ENCODE measurements at regions not wholly inside any gene's neighbourhood (a gene's known extent, or its start where the extent isn't known, plus 50 kb on each side); places are given as distances from the start of the nearest gene placed in this dataset.

DNA sequence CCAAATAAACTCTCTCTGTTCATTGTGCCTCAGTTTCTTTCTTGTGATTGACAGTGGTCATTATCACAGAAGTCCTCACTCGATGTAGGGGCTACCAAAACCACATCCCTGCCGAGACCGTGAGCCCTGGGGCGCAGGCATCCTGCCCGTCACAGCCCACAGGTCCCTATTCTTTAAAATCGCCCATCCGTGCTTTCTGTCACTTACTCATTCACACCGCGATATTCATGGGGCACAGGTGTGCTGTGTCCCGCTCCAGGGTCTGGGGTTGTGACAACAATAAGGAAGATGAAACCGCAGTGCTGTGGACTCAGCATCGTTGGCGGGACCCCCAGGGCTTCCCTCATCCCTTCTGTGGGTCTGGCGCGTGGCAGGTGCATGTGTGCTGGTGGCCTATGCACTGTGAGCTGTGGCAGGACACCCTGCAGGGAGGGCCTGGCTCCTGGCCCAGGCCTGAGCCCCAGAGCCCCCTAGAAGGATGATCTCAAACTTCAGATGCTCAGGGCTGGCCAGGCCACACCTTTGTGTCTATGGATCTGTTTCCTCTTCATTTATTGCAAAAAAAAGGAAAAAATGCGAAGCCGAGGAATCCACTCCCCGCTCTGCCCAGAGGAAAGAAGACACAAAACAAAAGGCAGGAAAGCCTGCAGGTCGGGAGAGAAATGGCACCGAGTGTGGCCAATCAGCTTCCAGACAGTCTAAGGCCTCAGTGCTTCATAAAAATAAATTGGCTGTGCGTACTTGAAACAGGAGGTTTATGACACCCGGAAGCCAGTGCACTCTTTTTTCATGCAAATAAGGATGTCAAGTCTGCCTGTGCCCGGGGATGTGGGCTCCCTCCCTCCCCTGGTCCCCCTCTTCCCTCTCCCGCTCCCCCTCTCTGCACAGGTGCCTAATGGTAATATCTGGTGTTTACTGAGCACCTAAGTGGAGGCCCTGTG is 109.5 kb upstream of the ADRA2C start:
- no peak for TF ChIP-seq CTCF (conservative IDR thresholded peaks at IDR 0.05)
- no peaks in the 10 kb centered on the region for H3K36me3 Mint-ChIP-seq (ENCODE audit: low read depth)
- DNase-seq (ENCODE audit: low read depth, low spot score) = no peak
- peaks cover 3% of the 10 kb centered on the region for H3K27me3 Mint-ChIP-seq (ENCODE audit: low read depth)
- peaks cover 31% of the 10 kb centered on the region for H3K4me1 Mint-ChIP-seq
- no peaks in the 10 kb centered on the region for H3K9me3 Mint-ChIP-seq
- H3K4me3 Mint-ChIP-seq = no peak overlapping the region
- no peak overlapping the region for H3K27ac Mint-ChIP-seq (ENCODE audit: unreplicated experiment)

DNA sequence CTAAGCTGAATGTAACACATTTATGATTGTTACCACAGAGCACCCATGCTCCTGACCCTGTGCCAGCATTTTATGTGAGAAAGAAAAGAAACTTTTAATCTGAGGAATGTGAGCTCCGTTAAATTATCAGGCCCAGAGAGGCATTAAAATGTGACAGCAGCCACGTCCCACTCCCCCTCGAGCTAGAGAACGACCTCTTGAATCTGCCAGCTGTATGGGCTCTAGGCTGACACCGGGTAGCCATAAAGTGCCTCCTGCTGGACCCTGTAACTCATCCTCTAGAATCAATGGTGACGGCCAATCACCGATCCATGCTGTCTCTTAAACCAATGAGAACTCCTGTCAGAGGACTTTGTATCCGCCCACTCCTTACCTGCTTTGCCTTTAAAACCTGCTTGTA is 110.2 kb upstream of the ADRA2C start:
- no peak for DNase-seq (ENCODE audit: low read depth, low spot score)
- Mint-ChIP-seq H3K4me1 (peaks cover 31% of the 10 kb centered on the region), H3K27ac (ENCODE audit: unreplicated experiment) (no peak overlapping the region), H3K9me3 (no peaks in the 10 kb centered on the region), H3K36me3 (ENCODE audit: low read depth) (no peaks in the 10 kb centered on the region), H3K4me3 (no peak overlapping the region), H3K27me3 (ENCODE audit: low read depth) (peaks cover 3% of the 10 kb centered on the region)
- no peak for TF ChIP-seq CTCF (conservative IDR thresholded peaks at IDR 0.05)

DNA sequence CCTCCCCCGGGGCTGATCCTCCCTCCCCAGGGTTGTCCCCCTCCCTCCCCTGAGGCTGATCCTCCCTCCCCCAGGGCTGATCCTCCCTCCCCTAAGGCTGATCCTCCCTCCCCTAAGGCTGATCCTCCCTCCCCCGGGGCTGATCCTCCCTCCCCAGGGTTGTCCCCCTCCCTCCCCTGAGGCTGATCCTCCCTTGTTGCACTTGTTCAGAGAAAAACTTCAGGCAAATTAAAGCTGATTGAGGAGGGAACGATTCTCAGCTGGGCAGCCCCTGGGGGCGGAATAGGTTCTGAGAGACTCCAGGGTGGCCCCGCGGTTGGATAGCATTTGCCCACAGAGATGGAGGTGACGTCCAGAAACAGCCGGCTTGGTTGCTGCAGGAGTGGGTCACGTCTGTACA is 110.7 kb upstream of the ADRA2C start:
- H3K4me1 Mint-ChIP-seq = peaks cover 28% of the 10 kb centered on the region

DNA sequence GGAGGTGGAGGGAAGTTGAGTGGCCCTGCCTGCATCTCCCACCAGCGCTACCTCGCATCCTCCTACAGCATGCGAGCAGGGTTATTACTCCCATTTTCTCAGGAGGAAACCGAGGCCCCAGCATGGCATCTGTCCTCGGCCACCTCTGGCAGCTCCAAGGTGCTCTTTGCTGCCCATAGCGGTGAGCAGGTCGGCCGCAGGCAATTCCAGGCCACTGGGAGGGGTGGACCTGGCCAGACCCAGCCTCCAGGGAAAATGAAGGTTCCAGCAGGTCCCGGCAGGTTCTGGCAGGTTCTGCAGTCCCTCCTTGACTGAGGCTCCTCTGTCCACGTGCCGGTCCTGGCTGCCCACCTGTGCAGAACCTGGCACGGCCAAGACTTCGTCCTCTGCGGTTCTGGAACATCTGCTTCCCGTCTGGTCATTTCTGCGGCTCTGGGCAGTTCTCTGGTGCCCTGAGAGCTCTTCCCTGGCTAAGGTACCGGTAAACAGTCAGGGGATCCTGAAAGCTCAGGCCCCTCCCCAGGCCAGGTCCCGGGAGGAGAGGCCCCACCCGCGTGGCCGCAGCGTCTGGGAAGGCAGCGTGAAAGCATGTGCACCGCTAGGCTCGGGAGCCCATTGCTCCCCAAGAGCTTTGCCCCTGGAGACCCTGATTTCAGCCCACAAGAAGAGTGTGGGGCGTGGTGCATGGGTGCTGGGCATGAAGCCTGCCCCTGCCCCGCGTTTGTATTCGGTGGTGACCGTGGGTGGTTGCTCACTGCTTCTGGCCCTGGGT is 112.0 kb upstream of the ADRA2C start:
- Mint-ChIP-seq H3K27me3 (ENCODE audit: low read depth) (peaks cover 6% of the 10 kb centered on the region), H3K4me3 (no peak overlapping the region), H3K9me3 (no peaks in the 10 kb centered on the region), H3K27ac (ENCODE audit: unreplicated experiment) (no peak overlapping the region), H3K4me1 (peaks cover 26% of the 10 kb centered on the region), H3K36me3 (ENCODE audit: low read depth) (no peaks in the 10 kb centered on the region)
- TF ChIP-seq CTCF (conservative IDR thresholded peaks at IDR 0.05) = no peak
- no peak for DNase-seq (ENCODE audit: low read depth, low spot score)

More for the DNA sequence above, 110.7 kb upstream of the ADRA2C start:
- Mint-ChIP-seq H3K9me3 (no peaks in the 10 kb centered on the region), H3K27me3 (ENCODE audit: low read depth) (peaks cover 4% of the 10 kb centered on the region), H3K4me3 (no peak overlapping the region), H3K36me3 (ENCODE audit: low read depth) (no peaks in the 10 kb centered on the region), H3K27ac (ENCODE audit: unreplicated experiment) (no peak overlapping the region)
- no peak for TF ChIP-seq CTCF (conservative IDR thresholded peaks at IDR 0.05)
- no peak for DNase-seq (ENCODE audit: low read depth, low spot score)

DNA sequence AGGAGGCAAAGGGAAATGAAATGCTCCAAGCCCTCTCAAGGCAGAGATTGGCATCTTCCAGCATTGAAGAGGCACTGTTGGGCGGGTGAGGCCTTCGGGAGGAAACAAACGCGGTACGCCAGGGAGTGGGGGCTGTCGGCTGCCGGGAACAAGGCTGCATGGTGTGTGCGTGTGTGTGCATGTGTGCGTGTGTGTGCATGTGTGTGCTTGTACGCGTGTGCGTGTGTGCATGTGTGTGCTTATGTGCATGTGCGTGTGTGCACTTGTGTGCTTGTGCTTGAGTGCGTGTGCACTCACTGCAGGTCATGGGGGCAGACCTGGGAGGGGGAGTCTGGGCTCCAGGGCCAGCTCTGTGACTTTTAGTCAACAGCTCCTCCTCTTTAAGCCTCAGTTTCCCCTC is 113.6 kb upstream of the ADRA2C start:
- Mint-ChIP-seq H3K9me3 (no peaks in the 10 kb centered on the region), H3K4me1 (peaks cover 26% of the 10 kb centered on the region), H3K4me3 (no peak overlapping the region), H3K27ac (ENCODE audit: unreplicated experiment) (no peak overlapping the region), H3K36me3 (ENCODE audit: low read depth) (no peaks in the 10 kb centered on the region), H3K27me3 (ENCODE audit: low read depth) (peaks cover 8% of the 10 kb centered on the region)
- no peak for TF ChIP-seq CTCF (conservative IDR thresholded peaks at IDR 0.05)
- DNase-seq (ENCODE audit: low read depth, low spot score) = no peak

Measured in neural crest cell (in vitro differentiated cells).